CD4-positive, alpha-beta T cell (primary cell): ENCODE measurements at regions not wholly inside any gene's neighbourhood (a gene's known extent, or its start where the extent isn't known, plus 50 kb on each side); places are given as distances from the start of the nearest gene placed in this dataset.

Experiments
- ATAC-seq: fragments of 200-7000 bp; cut with Tn5 transposase; one replicate; pipeline ENCODE4 v1.10.0; 2022; ENCODE audit warnings: mild to moderate bottlenecking; ENCODE audit not compliant: poor library complexity
- CTCF ChIA-PET: fragments of 350-600 bp; sonication (Branson Sonifier 250); formaldehyde crosslinking; loops from one replicate; lab custom pipeline; 2021; ENCODE audit warnings: antibody characterized with exemption, inconsistent platforms; lab: Charles Lee
- POLR2A ChIA-PET: fragments of 350-600 bp; sonication (Branson Sonifier 250); formaldehyde crosslinking; loops from one replicate; lab custom pipeline; 2021; ENCODE audit warnings: antibody characterized with exemption, inconsistent platforms; lab: Charles Lee
- DNase-seq, 14 experiments: peaks; one replicate each; pipeline ENCODE4 v3.0.0-alpha.2; 2013 to 2020; ENCODE audit warnings: mixed read lengths in 2 of 14
- H3K27ac ChIP-seq, 2 donors: one replicate each; pipeline versions ENCODE4 v1.5.1 to v1.7.0; 2013; ENCODE audit warnings: low read length in 2 of 2, low read depth in 1 of 2, mild to moderate bottlenecking in 1 of 2
- H3K27me3 ChIP-seq, 2 experiments: 1 replicate in 1 of 2; 2 replicates in 1 of 2; pipeline versions ENCODE4 v1.6.1 to v1.7.0; 2013; ENCODE audit warnings: low read length in 2 of 2, control low read depth in 1 of 2, mild to moderate bottlenecking in 1 of 2, moderate library complexity in 1 of 2; ENCODE audit not compliant: insufficient read depth in 2 of 2, control insufficient read depth in 1 of 2
- H3K36me3 ChIP-seq: one replicate; pipeline ENCODE4 v1.6.1; 2013; ENCODE audit warnings: low read length, control low read depth; ENCODE audit not compliant: insufficient read depth
- H3K4me1 ChIP-seq: one replicate; pipeline ENCODE4 v1.6.1; 2013; ENCODE audit warnings: low read length, control low read depth; ENCODE audit not compliant: insufficient read depth
- H3K4me3 ChIP-seq: one replicate; pipeline ENCODE4 v1.5.1; 2013; ENCODE audit warnings: mild to moderate bottlenecking, low read length, moderate library complexity
- H3K9me3 ChIP-seq, 2 experiments: 1 replicate in 1 of 2; 2 replicates in 1 of 2; pipeline versions ENCODE4 v1.6.1 to v1.7.0; 2013; ENCODE audit warnings: low read length in 2 of 2, mild to moderate bottlenecking in 2 of 2, control low read depth in 1 of 2, moderate library complexity in 1 of 2; ENCODE audit not compliant: control insufficient read depth in 1 of 2, insufficient read depth in 1 of 2
- H3K27ac Mint-ChIP-seq: one replicate; pipeline ENCODE4 v1.8.0; 2020; ENCODE audit warnings: mixed read lengths
- H3K27me3 Mint-ChIP-seq: one replicate; pipeline ENCODE4 v1.8.0; 2021; ENCODE audit warnings: mixed read lengths
- H3K36me3 Mint-ChIP-seq: one replicate; pipeline ENCODE4 v1.8.0; 2021; ENCODE audit warnings: low read depth, mixed read lengths
- H3K4me1 Mint-ChIP-seq: one replicate; pipeline ENCODE4 v1.8.0; 2021; ENCODE audit warnings: low read depth, mixed read lengths
- H3K4me3 Mint-ChIP-seq: one replicate; pipeline ENCODE4 v1.8.0; 2020; ENCODE audit warnings: mild to moderate bottlenecking, mixed read lengths
- H3K9me3 Mint-ChIP-seq: one replicate; pipeline ENCODE4 v1.8.0; 2020; ENCODE audit warnings: mixed read lengths
- intact Hi-C, 2 experiments: fragments of 100-400 bp; cut with DNase I in 1 of 2; cut with micrococcal nuclease in 1 of 2; formaldehyde crosslinking; loops; one replicate each; pipeline versions ENCODE4 v1.15.1 to v1.9.0; 2023 to 2025; cut with DNase I, micrococcal nuclease
- TF ChIP-seq, protein P1 (sequence below): fragments of 200-600 bp; IDR thresholded peaks from one replicate; pipeline ENCODE4 v1.8.0; 2022; ENCODE audit warnings: antibody characterized with exemption, mild to moderate bottlenecking

DNA sequence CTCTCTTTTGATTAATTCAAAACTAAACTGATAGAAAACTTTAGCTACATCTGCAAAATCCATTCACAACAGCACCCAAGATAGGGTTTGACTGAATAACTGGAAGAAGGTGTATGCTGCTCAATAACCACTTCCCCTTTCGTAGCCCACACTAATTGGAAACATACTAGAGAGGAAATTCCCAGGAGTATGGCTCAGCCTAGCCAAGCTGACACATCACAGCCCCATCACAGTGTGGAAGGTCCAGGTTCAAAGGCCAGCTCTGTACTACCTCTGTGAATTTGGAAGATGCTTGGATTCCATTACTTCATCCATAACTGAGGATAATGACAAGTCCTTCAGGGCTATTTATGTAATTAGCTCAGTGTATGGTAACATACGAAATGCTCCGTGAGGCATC is 185.4 kb downstream of the FBXO15 start:
- POLR2A ChIA-PET, result no interaction called here
- H3K4me3 ChIP-seq, result no peak overlapping the region
- no peaks in the 10 kb centered on the region for H3K4me1 ChIP-seq
- ATAC-seq (no peak), DNase-seq (no peak)
- peaks cover 0 to 2% of the 10 kb centered on the region in 2 experiments for H3K27me3 ChIP-seq
- no peaks in the 10 kb centered on the region for H3K36me3 Mint-ChIP-seq
- TF ChIP-seq, protein P1, sequence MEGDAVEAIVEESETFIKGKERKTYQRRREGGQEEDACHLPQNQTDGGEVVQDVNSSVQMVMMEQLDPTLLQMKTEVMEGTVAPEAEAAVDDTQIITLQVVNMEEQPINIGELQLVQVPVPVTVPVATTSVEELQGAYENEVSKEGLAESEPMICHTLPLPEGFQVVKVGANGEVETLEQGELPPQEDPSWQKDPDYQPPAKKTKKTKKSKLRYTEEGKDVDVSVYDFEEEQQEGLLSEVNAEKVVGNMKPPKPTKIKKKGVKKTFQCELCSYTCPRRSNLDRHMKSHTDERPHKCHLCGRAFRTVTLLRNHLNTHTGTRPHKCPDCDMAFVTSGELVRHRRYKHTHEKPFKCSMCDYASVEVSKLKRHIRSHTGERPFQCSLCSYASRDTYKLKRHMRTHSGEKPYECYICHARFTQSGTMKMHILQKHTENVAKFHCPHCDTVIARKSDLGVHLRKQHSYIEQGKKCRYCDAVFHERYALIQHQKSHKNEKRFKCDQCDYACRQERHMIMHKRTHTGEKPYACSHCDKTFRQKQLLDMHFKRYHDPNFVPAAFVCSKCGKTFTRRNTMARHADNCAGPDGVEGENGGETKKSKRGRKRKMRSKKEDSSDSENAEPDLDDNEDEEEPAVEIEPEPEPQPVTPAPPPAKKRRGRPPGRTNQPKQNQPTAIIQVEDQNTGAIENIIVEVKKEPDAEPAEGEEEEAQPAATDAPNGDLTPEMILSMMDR, result no peak
- H3K9me3 ChIP-seq, result peaks cover 0 to 12% of the 10 kb centered on the region in 2 experiments
- peaks cover 6% of the 10 kb centered on the region for H3K27me3 Mint-ChIP-seq
- CTCF ChIA-PET, result no interaction called here
- H3K27ac ChIP-seq, result no peak overlapping the region
- no peak overlapping the region for H3K27ac Mint-ChIP-seq
- H3K4me3 Mint-ChIP-seq, result no peak overlapping the region
- H3K4me1 Mint-ChIP-seq, result no peaks in the 10 kb centered on the region
- H3K36me3 ChIP-seq, result no peaks in the 10 kb centered on the region
- no peaks in the 10 kb centered on the region for H3K9me3 Mint-ChIP-seq
- intact Hi-C loops, result no loop called here

DNA sequence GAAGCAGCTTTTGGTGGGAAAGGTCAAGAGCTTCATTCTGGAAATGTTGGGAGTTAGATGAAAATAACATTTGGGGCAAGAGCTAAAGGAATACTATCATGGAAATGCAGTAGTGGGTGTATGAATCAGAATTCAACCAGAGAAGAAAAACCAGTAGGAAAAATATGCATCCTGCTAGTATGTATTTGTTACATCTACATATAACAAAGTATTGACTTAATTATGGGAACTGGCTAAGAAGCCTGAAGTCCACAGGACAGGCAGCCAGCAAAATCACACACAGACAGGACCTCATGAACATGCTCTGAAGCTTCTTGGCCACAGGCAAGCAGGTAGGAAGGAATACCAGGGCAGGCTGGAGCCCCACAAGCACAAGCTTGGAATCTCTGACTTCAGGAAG is 185.8 kb downstream of the FBXO15 start:
- TF ChIP-seq, protein P1, result no peak
- Mint-ChIP-seq H3K4me3 (no peak overlapping the region), H3K9me3 (no peaks in the 10 kb centered on the region), H3K27me3 (peaks cover 6% of the 10 kb centered on the region), H3K36me3 (no peaks in the 10 kb centered on the region), H3K4me1 (no peaks in the 10 kb centered on the region), H3K27ac (no peak overlapping the region)
- ChIA-PET CTCF (no interaction called here), POLR2A (no interaction called here)
- Histone ChIP-seq H3K27ac (no peak overlapping the region), H3K4me3 (no peak overlapping the region), H3K27me3 (peaks cover 0 to 2% of the 10 kb centered on the region in 2 experiments), H3K36me3 (no peaks in the 10 kb centered on the region), H3K9me3 (peaks cover 0 to 12% of the 10 kb centered on the region in 2 experiments), H3K4me1 (no peaks in the 10 kb centered on the region)
- no peak for DNase-seq
- intact Hi-C loops, result no loop called here
- no peak for ATAC-seq

DNA sequence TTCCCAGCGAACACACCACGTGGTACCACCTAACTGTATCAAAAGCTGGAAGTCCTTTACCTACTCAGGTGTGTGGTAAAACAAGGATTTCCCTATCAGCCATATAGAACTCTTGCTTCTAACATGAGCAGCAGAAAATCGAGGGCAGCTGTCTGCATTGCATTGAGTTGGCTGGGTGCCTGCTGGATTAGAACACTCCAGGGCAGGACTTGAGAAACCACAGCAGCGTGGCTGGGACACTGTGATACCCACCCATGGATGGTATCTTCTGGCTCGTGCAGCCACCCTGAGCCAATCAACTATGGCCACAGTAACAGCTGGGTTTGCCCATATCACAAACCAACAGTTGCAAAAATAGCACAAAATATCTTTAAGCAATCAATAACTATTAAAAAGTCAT is 188.3 kb downstream of the FBXO15 start:
- ChIA-PET POLR2A (no interaction called here), CTCF (no interaction called here)
- ATAC-seq (no peak), DNase-seq (no peak)
- no peak overlapping the region for H3K27ac Mint-ChIP-seq
- no peaks in the 10 kb centered on the region for H3K36me3 Mint-ChIP-seq
- H3K9me3 Mint-ChIP-seq, result no peaks in the 10 kb centered on the region
- H3K4me1 Mint-ChIP-seq, result peaks cover 7% of the 10 kb centered on the region
- Histone ChIP-seq H3K27me3 (peaks cover 0 to 2% of the 10 kb centered on the region in 2 experiments), H3K4me3 (no peak overlapping the region), H3K36me3 (no peaks in the 10 kb centered on the region), H3K27ac (no peak overlapping the region), H3K9me3 (peaks cover 0 to 10% of the 10 kb centered on the region in 2 experiments), H3K4me1 (no peaks in the 10 kb centered on the region)
- TF ChIP-seq, protein P1, result no peak
- intact Hi-C loops, result no loop called here
- H3K4me3 Mint-ChIP-seq, result no peak overlapping the region
- peaks cover 9% of the 10 kb centered on the region for H3K27me3 Mint-ChIP-seq
